ENCODE measurements at regions not wholly inside any gene's neighbourhood (a gene's known extent, or its start where the extent isn't known, plus 50 kb on each side); places are given as distances from the start of the nearest gene placed in this dataset.

- Mint-ChIP-seq H3K9me3 (no peaks in the 10 kb centered on the region), H3K36me3 (ENCODE audit: insufficient read depth in 1 of 3, low read depth in 3 of 3) (no peaks in the 10 kb centered on the region), H3K4me1 (peaks cover 5 to 13% of the 10 kb centered on the region in 2 experiments), H3K27me3 (ENCODE audit: low read depth) (peaks cover 79% of the 10 kb centered on the region), H3K27ac (no peak overlapping the region), H3K4me3 (peak overlapping the region; percentile 54 to 75)
- no peaks in the 10 kb centered on the region for H3K79me2 ChIP-seq (ENCODE audit: insufficient read depth, low read length)
- H4K91ac ChIP-seq (ENCODE audit: insufficient read length, low read depth, low read length): no peak overlapping the region
- H2BK120ac ChIP-seq (ENCODE audit: low read depth, low read length, poor library complexity, severe bottlenecking): no peak overlapping the region
- no peak overlapping the region for H2AFZ ChIP-seq (ENCODE audit: low read length)
- no peak overlapping the region for H3K23ac ChIP-seq (ENCODE audit: insufficient read length, low read depth, low read length)
- H3K4me2 ChIP-seq (ENCODE audit: insufficient read depth, insufficient read length, low read length): peak overlapping the region; percentile 20
- no peak overlapping the region for H4K5ac ChIP-seq (ENCODE audit: insufficient read length, low read depth, low read length)
- no peak overlapping the region for H2BK15ac ChIP-seq (ENCODE audit: low read depth, low read length)
- WGBS (ENCODE audit: extremely low coverage, insufficient read length, low lambda C conversion rate): no CpG with 5 or more reads among the region's 22 CpGs
- no peak overlapping the region for H3K18ac ChIP-seq (ENCODE audit: insufficient read length, low read depth, low read length)
- no peak overlapping the region for H2BK20ac ChIP-seq (ENCODE audit: low read depth, low read length, poor library complexity, severe bottlenecking)
- no peak overlapping the region for H3K4ac ChIP-seq (ENCODE audit: low read depth, low read length)
- TF ChIP-seq CTCF (conservative IDR thresholded peaks at IDR 0.05): no peak
- no peak overlapping the region for H3K9ac ChIP-seq (ENCODE audit: extremely low read depth, insufficient read length, low read length)
- H3K14ac ChIP-seq (ENCODE audit: insufficient read depth, low read length): no peak overlapping the region
- no peaks in the 10 kb centered on the region for H3K9me3 ChIP-seq (ENCODE audit: control insufficient read depth, low read depth, low read length)
- H4K20me1 ChIP-seq (ENCODE audit: control insufficient read depth, insufficient read depth, insufficient read length): no peaks in the 10 kb centered on the region
- H3K79me1 ChIP-seq (ENCODE audit: insufficient read depth, low read depth, low read length, poor library complexity, severe bottlenecking): no peaks in the 10 kb centered on the region
- H2AK5ac ChIP-seq (ENCODE audit: insufficient read length, low read length): no peak overlapping the region
- H3K23me2 ChIP-seq (ENCODE audit: insufficient read length, low read depth, low read length, poor library complexity, severe bottlenecking): peaks cover 6% of the 10 kb centered on the region
- H3K27ac ChIP-seq (ENCODE audit: insufficient read length, low read depth, low read length): no peak overlapping the region
- no peak overlapping the region for H4K8ac ChIP-seq (replicated peaks; ENCODE audit: insufficient read length, low read depth, low read length)
- no peaks in the 10 kb centered on the region for H3K4me1 ChIP-seq (ENCODE audit: insufficient read depth, low read length)
- H3K56ac ChIP-seq (ENCODE audit: insufficient read length, low read depth, low read length): no peak overlapping the region
- H2BK12ac ChIP-seq (ENCODE audit: insufficient read length, low read depth, low read length): no peak overlapping the region
- H3T11ph ChIP-seq (ENCODE audit: low read length): no peak overlapping the region
- no peak for DNase-seq
- peaks cover 3% of the 10 kb centered on the region; the same call in 1 of the 2 replicates for H3K27me3 ChIP-seq (ENCODE audit: insufficient read depth, low read length)
- H2BK5ac ChIP-seq (ENCODE audit: insufficient read length, low read length): no peak overlapping the region
Observed at GRCh38 chr5:135190416-135191083, 156.5 kb upstream of the PITX1 start.
